ENCODE measurements at regions not wholly inside any gene's neighbourhood (a gene's known extent, or its start where the extent isn't known, plus 50 kb on each side); places are given as distances from the start of the nearest gene placed in this dataset.
"Not testable (repeated sequence)": the region's sequence is repeated elsewhere in the genome, so short reads cannot be mapped to it uniquely, and the experiment has no call there.

DNA sequence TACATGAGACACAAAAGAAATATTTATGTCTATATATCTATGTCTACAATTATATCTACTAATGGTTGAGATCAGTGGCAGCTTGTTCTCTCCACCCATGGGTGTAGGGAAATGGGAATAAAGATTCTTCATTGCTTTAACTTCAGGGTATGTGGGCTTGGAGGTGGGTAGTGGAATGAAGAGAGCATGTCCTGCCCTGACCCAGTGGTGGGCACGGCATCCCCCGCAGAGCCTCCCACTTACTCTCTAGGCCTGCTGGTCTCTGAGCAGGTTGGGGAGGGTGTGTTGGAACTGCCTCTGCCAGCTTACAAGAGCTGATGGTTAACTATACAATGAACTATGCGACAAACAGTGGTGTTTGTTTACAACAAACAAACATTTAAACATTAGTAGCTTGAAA, 152.5 kb upstream of the SKOR2 start:
- intact Hi-C loops (cut with DNase I, micrococcal nuclease) = no loop called here
- DNase-seq (no peak), ATAC-seq (no peak)

DNA sequence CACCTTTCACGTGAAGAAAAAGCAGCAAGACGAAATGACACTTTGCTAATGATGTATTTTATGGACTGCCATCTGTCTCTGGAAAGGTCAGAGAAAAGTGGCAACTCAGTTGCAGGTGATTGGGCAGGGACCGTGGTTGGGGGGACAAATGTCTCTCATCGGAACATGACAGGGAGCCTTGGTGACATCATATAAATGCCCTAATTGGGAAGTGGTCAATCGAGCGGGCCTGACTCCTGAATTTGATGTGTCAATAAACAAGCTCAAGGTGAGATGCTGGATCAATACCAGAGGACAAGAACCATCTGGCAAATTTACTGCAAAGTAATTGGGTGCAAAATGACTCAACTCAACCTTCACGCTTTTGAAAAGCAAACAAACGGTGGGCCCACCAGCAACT, 151.9 kb upstream of the SKOR2 start:
- DNase-seq (no peak), ATAC-seq (no peak)
- intact Hi-C loops (cut with DNase I, micrococcal nuclease) = no loop called here

DNA sequence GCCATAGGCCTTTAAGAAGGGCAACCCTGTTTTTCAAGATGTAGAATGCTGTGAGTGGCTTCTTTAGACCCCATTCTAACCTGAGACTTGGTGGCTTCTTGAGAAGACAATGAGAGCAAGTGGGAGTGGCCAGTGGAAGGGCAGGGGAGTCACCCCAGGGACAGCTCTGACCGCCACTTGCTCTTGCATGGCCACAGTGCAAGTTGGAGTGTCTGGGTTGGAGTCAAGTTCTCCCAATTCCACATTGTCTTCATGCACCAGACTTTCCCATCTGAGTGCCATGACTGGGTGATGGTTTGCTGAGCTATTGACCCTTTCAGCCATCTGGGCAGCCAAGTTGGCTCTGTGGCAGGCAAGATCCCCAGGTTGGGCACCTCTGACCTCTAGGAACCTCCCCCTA, 148.0 kb upstream of the SKOR2 start:
- DNase-seq (no peak), ATAC-seq (no peak)
- intact Hi-C loops (cut with DNase I, micrococcal nuclease) = no loop called here

DNA sequence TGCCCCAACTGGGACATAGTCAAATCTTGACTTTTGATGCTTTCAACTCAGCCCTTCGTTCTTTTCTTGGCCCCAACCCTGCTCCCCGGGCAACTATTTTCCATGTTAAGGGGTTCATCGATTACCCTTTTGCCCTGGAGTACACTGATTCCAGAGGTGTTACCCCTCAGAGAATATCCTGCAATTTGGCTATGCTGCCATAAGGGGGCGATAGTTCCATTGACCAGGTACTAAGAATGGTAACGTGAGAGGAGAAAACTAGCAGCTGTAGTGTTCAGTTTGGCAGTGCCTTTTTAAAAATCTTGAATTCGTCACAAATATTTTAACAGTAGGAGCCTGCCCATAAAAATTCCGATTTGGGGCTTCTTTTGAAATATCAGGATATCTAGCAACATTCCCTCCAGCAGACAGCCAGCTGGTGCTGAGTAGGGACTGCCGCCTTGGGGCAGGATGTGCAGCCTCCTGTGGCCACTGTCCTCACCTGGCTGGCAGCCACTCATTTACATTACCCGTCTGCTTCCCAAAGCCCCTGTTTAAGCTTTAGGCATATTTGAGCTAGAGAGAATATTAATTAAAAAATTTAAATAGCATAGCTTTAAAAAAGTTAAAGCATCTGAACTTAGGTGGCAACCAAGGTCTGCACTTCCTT, 146.3 kb upstream of the SKOR2 start:
- ATAC-seq = peak; percentile 50
- intact Hi-C loops (cut with DNase I, micrococcal nuclease) = no loop called here

DNA sequence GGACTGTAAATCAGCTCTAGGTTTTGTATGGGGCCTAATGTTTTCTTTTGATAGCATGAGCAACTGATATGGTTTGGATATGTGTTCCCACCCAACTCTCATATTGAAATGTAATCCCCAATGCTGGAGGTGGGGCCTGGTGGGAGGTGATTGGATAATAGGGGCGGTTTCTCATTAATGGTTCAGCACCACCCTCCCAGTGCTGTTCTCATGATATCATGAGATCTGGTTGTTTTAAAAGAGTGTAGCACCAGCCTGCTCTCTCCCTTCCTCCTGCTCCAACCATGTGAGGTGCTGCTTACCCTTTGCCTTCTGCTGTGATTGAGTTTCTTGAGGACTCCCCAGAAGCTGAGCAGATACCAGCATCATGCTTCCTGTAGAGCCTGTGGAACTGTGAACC, 140.2 kb upstream of the SKOR2 start:
- DNase-seq (no peak), ATAC-seq (no peak)
- intact Hi-C loops (cut with DNase I, micrococcal nuclease) = no loop called here

More for the DNA sequence above, 146.3 kb upstream of the SKOR2 start:
- peak in 1 of 2 donors; percentile 16 for DNase-seq

DNA sequence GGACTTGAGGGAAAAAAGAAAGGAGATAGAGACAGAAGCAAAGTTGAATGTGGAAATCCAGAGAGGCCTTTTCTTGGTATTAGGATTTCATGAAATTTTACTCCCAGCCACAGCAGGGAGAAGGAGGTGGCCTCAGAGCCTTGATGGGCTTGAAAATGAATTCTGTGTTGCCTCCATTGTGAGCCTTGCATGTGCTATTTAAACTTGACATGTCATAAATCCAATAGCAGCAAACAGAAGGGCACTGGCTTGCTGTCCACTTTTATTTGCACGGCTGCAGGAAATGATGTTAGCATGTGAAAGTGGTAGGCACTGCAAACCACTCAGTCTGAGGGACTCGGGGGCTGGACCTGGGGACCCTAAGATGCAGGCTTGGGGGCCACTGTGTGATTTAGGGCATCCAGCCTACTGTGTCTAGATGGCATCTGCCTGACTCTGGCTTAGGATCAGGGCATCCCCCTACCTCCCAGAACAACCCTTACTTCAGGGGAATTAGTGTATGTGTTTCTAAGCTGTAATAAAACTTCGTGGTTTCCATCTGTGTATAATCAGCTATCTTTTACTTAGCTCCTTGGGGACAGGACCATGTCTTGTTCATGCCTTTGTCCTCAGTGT, 139.1 kb upstream of the SKOR2 start:
- intact Hi-C loops (cut with DNase I, micrococcal nuclease) = no loop called here
- ATAC-seq (no peak), DNase-seq (no peak)

DNA sequence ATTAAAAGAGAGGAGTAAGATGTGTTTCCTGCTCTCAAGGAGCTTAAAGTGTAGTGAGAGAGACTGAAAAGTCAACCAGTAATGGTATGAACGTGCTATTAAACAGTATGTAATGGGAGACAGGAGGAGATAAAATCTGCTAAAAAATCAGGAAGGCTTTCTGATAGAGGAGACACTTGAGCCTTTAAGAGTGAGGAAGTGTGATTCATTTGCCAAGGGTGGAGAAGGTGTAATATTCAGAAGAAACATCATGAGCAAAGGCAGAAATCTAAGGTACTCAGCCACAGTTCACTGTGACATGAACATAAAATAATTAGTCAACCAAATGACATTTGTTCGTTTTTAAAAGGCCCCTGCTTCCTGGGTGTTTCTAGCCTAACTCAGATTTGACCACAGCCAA, 137.8 kb upstream of the SKOR2 start:
- DNase-seq (no peak), ATAC-seq (no peak)
- intact Hi-C loops (cut with DNase I, micrococcal nuclease) = no loop called here

DNA sequence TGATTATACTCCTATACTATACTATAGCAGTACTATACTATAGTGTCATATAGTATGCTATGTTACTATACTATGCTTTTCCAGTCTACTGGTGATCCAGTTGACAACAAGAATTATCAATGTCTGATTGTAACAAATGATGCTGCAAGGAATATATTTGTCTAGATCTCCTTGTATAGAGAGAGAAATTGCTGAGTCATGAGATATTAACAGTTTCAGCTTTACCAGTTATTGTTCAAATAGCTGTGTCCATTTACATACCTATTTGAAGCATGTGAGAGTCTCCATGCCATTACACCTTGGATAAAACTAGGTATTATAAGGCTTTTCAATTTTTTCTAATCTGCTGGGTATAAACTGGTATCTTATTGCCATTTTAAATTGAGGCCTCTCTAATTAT, 136.4 kb upstream of the SKOR2 start:
- ATAC-seq (no peak), DNase-seq (no peak)
- intact Hi-C loops (cut with DNase I, micrococcal nuclease) = no loop called here

DNA sequence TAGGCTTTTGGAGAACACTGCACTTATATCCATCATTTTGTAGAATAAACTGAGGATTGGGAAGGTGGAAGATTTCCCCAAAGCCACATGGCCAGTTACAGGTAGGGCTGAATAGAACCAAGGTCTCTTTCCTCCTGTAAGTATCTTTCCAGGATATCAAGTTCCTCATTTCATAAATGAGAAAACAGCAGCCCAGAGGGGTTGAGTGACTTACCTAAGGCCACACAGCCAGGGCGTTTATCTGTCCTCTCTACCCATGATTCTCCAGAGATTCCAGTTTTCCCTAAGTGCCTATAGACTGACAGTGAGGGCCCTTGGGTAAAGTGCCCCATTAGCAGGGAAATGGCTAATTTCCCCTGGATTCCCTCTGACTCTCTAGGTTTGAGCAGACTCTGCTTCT, 132.3 kb upstream of the SKOR2 start:
- intact Hi-C loops (cut with DNase I, micrococcal nuclease) = no loop called here
- DNase-seq (no peak), ATAC-seq (no peak)

DNA sequence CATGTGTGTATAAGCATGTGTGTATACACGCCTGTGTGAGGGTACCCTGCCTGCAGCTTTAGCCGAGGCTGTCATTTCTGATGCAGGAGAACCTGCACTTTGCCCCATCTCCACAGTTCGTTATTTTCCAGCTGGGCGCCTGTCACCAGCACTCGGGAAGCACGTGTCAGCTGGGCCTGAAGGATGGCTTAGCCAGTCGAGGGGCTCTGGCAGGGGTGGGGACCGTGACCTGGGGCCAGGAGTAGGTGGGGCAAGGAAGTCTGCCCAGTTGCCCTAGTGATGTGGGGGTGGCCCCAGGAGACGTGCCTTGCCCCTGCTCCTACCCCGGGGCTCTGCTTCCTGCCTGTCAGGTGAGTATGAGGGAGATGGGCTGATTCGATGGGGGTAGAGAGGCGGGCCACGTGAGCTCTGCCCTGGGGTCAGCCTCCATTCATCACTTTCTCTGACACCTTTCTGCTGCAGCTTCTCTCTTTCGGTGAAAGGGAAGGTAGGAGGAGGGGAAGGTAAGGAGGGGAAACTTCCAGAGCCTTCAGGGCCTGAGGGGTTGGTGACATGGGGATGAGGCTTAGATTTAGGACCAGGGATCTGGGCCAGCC, 130.6 kb upstream of the SKOR2 start:
- no peak for DNase-seq
- no peak for ATAC-seq
- intact Hi-C loops (cut with DNase I, micrococcal nuclease) = no loop called here

DNA sequence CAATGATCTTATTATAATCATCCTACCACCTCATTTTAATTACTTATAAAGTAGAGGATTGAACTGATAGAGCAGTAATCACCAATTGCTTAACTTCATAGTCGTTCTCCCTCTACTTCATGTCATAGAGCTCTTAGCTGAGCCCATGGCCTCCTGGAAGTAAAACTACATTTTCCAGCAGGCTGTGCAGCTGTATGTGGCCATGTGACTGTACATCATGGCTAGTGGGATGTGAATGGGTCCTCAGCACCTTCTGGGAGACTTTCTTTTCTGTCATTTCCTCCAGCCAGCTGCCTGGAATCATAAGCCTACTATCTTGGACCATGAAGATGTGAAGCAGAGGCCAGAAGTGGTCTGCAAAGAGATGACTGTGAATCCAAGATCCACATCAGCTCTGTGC, 128.7 kb upstream of the SKOR2 start:
- intact Hi-C loops (cut with DNase I, micrococcal nuclease) = no loop called here
- DNase-seq (no peak), ATAC-seq (no peak)

DNA sequence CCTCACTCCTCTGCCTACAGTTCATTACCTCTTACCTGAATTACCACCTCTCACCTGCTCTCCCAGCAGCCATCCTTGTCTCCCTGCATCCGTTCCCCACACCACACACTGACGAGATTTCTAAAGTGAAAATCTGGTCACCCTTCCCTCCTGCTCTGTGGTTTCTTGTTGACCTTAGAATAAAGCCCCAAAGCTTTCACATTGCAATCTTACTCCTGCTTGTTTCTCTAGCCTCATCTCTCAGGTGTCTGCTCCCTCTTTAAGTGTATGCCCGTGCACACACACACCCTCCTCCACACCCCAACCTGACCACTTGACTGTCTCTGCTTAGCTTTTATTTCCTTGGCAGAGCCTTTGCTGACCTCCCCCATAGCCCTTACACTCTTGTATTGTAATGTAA, 122.0 kb upstream of the SKOR2 start:
- DNase-seq (no peak), ATAC-seq (no peak)
- intact Hi-C loops (cut with DNase I, micrococcal nuclease) = no loop called here

DNA sequence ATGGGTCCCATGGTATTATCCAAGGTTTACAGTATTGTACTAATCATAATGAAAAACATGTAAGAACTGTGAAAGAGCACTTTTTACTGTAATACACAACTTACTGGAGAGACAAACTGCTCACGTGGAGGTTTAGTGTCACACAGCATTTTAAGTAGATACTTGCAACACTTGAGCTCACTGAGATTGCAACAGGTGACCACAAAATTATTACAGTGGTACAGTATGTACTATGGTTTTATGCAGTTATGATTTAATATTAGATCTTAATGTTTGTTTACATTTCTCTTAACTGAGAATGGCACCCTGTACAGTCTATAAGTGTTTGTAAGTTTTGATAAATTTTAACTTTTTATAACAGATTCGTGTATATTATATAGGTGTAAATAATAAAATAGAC, 118.6 kb upstream of the SKOR2 start:
- no peak for DNase-seq
- no peak for ATAC-seq
- intact Hi-C loops (cut with DNase I, micrococcal nuclease) = no loop called here

DNA sequence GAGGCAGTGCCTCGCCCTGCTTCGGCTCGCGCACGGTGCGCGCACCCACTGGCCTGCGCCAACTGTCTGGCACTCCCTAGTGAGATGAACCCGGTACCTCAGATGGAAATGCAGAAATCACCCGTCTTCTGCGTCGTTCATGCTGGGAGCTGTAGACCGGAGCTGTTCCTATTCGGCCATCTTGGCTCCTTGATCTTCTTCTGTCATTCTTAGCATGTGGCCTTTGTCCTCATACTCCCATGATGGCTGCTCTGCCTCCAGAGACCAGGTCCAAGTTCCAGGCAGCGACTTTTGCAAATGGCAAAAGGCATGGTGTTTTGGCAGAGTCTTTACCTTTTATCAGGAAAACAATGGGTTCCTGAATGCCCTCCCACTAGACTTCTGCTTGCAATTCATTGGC, 102.6 kb upstream of the SKOR2 start:
- intact Hi-C loops (cut with DNase I, micrococcal nuclease); ATAC-seq; DNase-seq: not testable (repeated sequence)

DNA sequence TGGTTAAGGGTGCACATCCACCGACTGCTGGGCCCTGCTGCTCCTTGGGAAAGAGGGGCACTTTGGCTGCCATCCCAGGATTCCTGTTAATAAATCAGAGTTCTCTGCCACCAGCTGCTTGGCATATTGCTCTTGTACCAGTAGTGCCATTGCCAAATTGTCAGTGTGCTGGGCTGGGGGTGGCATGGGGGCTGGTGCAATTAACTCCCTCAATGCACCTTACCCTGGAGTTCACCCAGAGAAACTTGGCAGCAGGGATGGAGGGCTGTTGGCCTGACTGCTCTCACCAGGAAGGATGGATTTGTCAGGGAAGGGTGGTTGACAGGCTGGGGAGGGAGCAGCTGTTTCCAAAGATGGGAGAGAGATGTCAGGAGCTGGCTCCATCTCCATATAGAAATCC, 94.6 kb upstream of the SKOR2 start:
- no peak for ATAC-seq
- intact Hi-C loops (cut with DNase I, micrococcal nuclease) = no loop called here
- no peak for DNase-seq

DNA sequence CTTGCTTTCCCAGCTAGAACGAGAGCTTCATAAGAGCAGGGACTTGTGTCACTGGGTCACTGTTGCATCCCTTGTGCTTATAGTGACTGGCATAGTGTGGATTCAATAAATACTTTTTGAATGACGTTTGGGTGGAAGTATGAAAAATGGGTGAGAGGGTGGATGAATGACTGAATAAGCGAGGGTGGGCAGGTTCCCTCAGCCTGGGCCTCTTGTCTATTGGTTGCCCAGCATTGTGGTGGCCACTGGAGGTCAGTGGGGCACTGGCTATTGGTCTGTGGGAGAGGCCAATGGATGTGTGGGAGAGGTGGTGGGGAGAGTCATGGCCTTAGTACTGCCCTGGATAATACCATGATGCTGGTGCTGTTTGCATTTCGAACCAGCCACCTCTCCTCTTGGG, 93.8 kb upstream of the SKOR2 start:
- no peak for DNase-seq

DNA sequence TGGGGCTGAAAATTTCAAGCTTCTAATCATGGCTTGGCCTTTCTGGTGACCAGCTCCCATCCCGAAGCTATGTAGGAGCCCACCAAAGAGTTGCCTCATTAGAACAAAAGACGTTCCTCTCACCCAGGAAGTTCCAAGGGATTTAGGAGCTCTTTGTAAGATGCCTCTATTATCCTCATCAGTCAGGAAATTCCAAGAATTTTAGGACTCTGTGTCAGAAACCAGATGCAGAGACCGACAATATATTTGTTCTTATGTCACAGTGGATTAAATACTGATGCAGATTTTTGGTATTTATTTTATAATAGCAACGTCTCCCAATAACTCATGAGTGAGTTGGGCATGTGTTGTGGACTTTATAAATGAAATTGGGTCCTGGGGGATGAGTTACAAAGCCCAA, 91.8 kb upstream of the SKOR2 start:
- DNase-seq (no peak), ATAC-seq (no peak)
- intact Hi-C loops (cut with DNase I, micrococcal nuclease) = no loop called here

More for the DNA sequence above, 93.8 kb upstream of the SKOR2 start:
- ATAC-seq = no peak
- intact Hi-C loops (cut with DNase I, micrococcal nuclease) = no loop called here

DNA sequence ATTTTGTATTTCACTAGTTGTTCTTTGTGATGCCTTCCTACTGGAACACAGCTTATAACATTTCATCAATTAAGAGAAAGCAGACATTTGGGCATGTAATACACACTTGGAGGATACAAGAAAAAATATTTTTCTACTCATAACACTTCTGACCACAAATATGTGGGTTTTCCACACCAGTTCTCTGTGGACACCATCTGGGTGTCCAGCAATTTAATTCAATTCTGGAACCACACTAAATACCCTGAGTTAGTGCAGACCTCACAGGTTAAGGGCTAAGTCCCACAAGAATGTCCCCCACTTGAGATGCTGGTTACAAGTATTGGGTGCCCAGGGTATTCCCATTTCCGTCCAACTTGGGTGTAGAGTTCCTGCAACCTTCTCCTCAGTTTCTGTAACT, 91.1 kb upstream of the SKOR2 start:
- ATAC-seq (no peak), DNase-seq (no peak)
- intact Hi-C loops (cut with DNase I, micrococcal nuclease) = no loop called here

DNA sequence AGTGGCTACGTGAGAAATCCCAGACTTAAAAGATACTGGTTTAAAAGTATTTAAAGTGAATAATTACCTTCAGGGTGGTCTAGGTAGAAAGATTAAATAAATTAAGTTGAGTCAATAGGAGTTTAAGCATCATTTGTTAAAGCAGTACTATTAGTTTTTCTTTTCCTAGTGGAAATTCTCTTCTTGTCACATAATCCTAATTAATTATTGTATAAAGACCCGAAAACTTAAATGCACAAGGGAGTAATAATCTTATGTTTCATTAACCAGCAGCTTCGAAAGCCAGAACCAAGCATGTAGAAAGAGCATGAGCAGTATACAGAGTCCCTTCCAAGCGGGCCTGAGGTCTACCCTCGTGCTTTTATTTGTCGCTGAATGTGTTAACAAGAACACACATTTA, 90.2 kb upstream of the SKOR2 start:
- intact Hi-C loops (cut with DNase I, micrococcal nuclease) = no loop called here
- ATAC-seq = no peak
- DNase-seq = no peak

DNA sequence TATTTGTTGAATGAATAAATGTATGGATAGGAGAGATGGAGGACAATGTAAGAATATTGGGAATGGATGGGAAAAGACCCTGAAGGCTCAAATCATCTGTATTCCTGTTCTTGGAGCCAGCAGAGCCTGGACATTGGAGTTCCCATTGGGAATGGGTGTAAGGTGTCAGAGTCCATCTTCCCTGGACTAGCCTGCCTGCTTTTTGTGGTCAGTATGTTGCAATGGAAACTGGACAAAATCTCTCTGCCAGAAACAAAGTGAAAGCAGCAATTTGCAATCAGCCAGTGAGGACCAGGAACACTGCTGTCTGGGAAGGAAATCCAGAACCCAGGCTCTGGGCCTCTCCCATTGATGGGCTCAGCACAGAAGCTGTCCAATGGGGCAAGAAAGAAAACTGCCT, 83.5 kb upstream of the SKOR2 start:
- no peak for DNase-seq
- no peak for ATAC-seq
- intact Hi-C loops (cut with DNase I, micrococcal nuclease) = no loop called here

All from left colon (tissue), 2 donors.